ENCODE measurements at regions not wholly inside any gene's neighbourhood (a gene's known extent, or its start where the extent isn't known, plus 50 kb on each side); places are given as distances from the start of the nearest gene placed in this dataset.

GRCh38 chr12:61920230-61920629, 340.0 kb upstream of the USP15 start:
- Mint-ChIP-seq H3K9me3 (peaks cover 18 to 40% (median 26%) of the 10 kb centered on the region in 6 donors), H3K4me3 (no peak overlapping the region), H3K4me1 (no peaks in the 10 kb centered on the region), H3K27me3 (ENCODE audit: low read depth in 3 of 3) (no peaks in the 10 kb centered on the region), H3K36me3 (peaks cover 0 to 4% (median 3%) of the 10 kb centered on the region in 3 donors), H3K27ac (no peak overlapping the region)
- DNase-seq = no peak

GRCh38 chr12:61923152-61923551, 337.1 kb upstream of the USP15 start:
- H3K9me3 Mint-ChIP-seq = peaks cover 27 to 57% (median 43%) of the 10 kb centered on the region in 6 donors
- DNase-seq = no peak

GRCh38 chr12:61934564-61934963, 325.6 kb upstream of the USP15 start:
- no peak overlapping the region for H3K27ac Mint-ChIP-seq
- no peaks in the 10 kb centered on the region for H3K36me3 Mint-ChIP-seq
- no peaks in the 10 kb centered on the region for H3K4me1 Mint-ChIP-seq
- peaks cover 0 to 2% (median 0%) of the 10 kb centered on the region in 3 donors for H3K27me3 Mint-ChIP-seq (ENCODE audit: low read depth in 3 of 3)
- H3K9me3 Mint-ChIP-seq = peaks cover 5 to 40% (median 9%) of the 10 kb centered on the region in 6 donors
- H3K4me3 Mint-ChIP-seq = no peak overlapping the region
- DNase-seq = no peak

More at GRCh38 chr12:61923152-61923551, 337.1 kb upstream of the USP15 start:
- Mint-ChIP-seq H3K27ac (no peak overlapping the region), H3K27me3 (ENCODE audit: low read depth in 3 of 3) (peaks cover 0 to 1% (median 0%) of the 10 kb centered on the region in 3 donors), H3K4me3 (no peak overlapping the region), H3K4me1 (no peaks in the 10 kb centered on the region), H3K36me3 (peaks cover 0 to 4% (median 3%) of the 10 kb centered on the region in 3 donors)

- Mint-ChIP-seq H3K4me3 (no peak overlapping the region), H3K9me3 (peaks cover 6 to 35% (median 13%) of the 10 kb centered on the region in 6 donors), H3K27ac (no peak overlapping the region), H3K27me3 (ENCODE audit: low read depth in 3 of 3) (peaks cover 0 to 2% (median 0%) of the 10 kb centered on the region in 3 donors), H3K36me3 (no peaks in the 10 kb centered on the region), H3K4me1 (no peaks in the 10 kb centered on the region)
- no peak for DNase-seq
Observed at GRCh38 chr12:61939977-61940376, 320.2 kb upstream of the USP15 start.

GRCh38 chr12:61956545-61956944, 303.7 kb upstream of the USP15 start:
- no peak for DNase-seq
- no peaks in the 10 kb centered on the region for H3K27me3 Mint-ChIP-seq (ENCODE audit: low read depth in 3 of 3)
- H3K4me3 Mint-ChIP-seq = no peak overlapping the region
- H3K4me1 Mint-ChIP-seq = no peaks in the 10 kb centered on the region
- no peak overlapping the region for H3K27ac Mint-ChIP-seq
- no peaks in the 10 kb centered on the region for H3K36me3 Mint-ChIP-seq
- H3K9me3 Mint-ChIP-seq = peaks cover 0 to 12% (median 3%) of the 10 kb centered on the region in 6 donors

GRCh38 chr12:61974461-61974860, 285.7 kb upstream of the USP15 start:
- no peak for DNase-seq
- Mint-ChIP-seq H3K27me3 (ENCODE audit: low read depth in 3 of 3) (no peaks in the 10 kb centered on the region), H3K27ac (no peak overlapping the region), H3K4me1 (no peaks in the 10 kb centered on the region), H3K9me3 (peaks cover 2 to 17% (median 4%) of the 10 kb centered on the region in 6 donors), H3K36me3 (no peaks in the 10 kb centered on the region), H3K4me3 (no peak overlapping the region)

GRCh38 chr12:61985830-61986229, 274.4 kb upstream of the USP15 start:
- H3K4me3 Mint-ChIP-seq = no peak overlapping the region
- H3K27ac Mint-ChIP-seq = no peak overlapping the region
- H3K36me3 Mint-ChIP-seq = no peaks in the 10 kb centered on the region
- no peaks in the 10 kb centered on the region for H3K4me1 Mint-ChIP-seq
- peaks cover 0 to 3% (median 1%) of the 10 kb centered on the region in 6 donors for H3K9me3 Mint-ChIP-seq
- H3K27me3 Mint-ChIP-seq (ENCODE audit: low read depth in 3 of 3) = no peaks in the 10 kb centered on the region
- no peak for DNase-seq

GRCh38 chr12:61987173-61987572, 273.0 kb upstream of the USP15 start:
- Mint-ChIP-seq H3K4me3 (no peak overlapping the region), H3K4me1 (no peaks in the 10 kb centered on the region), H3K9me3 (peaks cover 0 to 3% (median under 1%) of the 10 kb centered on the region in 6 donors), H3K36me3 (no peaks in the 10 kb centered on the region), H3K27ac (no peak overlapping the region), H3K27me3 (ENCODE audit: low read depth in 3 of 3) (no peaks in the 10 kb centered on the region)
- no peak for DNase-seq

GRCh38 chr12:61991661-61992060, 268.5 kb upstream of the USP15 start:
- no peaks in the 10 kb centered on the region for H3K4me1 Mint-ChIP-seq
- H3K27me3 Mint-ChIP-seq (ENCODE audit: low read depth in 3 of 3) = no peaks in the 10 kb centered on the region
- no peak for DNase-seq
- no peaks in the 10 kb centered on the region for H3K36me3 Mint-ChIP-seq
- H3K9me3 Mint-ChIP-seq = no peaks in the 10 kb centered on the region
- no peak overlapping the region for H3K27ac Mint-ChIP-seq
- no peak overlapping the region for H3K4me3 Mint-ChIP-seq

GRCh38 chr12:61993734-61994345, 266.4 kb upstream of the USP15 start:
- Mint-ChIP-seq H3K9me3 (peaks cover 0 to 5% (median 1%) of the 10 kb centered on the region in 6 donors), H3K4me3 (no peak overlapping the region), H3K27me3 (ENCODE audit: low read depth in 3 of 3) (no peaks in the 10 kb centered on the region), H3K36me3 (no peaks in the 10 kb centered on the region), H3K4me1 (no peaks in the 10 kb centered on the region), H3K27ac (no peak overlapping the region)
- DNase-seq = no peak

GRCh38 chr12:61996717-61997116, 263.5 kb upstream of the USP15 start:
- Mint-ChIP-seq H3K4me3 (no peak overlapping the region), H3K27ac (no peak overlapping the region), H3K9me3 (peaks cover 0 to 5% (median 1%) of the 10 kb centered on the region in 6 donors), H3K4me1 (no peaks in the 10 kb centered on the region), H3K27me3 (ENCODE audit: low read depth in 3 of 3) (no peaks in the 10 kb centered on the region), H3K36me3 (no peaks in the 10 kb centered on the region)
- DNase-seq = no peak

- Mint-ChIP-seq H3K27me3 (ENCODE audit: low read depth in 3 of 3) (no peaks in the 10 kb centered on the region), H3K36me3 (no peaks in the 10 kb centered on the region), H3K9me3 (peaks cover 0 to 5% (median 1%) of the 10 kb centered on the region in 6 donors), H3K27ac (no peak overlapping the region), H3K4me3 (no peak overlapping the region), H3K4me1 (no peaks in the 10 kb centered on the region)
- no peak for DNase-seq
Observed at GRCh38 chr12:61998791-61999190, 261.4 kb upstream of the USP15 start.

GRCh38 chr12:61999311-61999710, 260.9 kb upstream of the USP15 start:
- no peaks in the 10 kb centered on the region for H3K27me3 Mint-ChIP-seq (ENCODE audit: low read depth in 3 of 3)
- H3K36me3 Mint-ChIP-seq = no peaks in the 10 kb centered on the region
- no peak overlapping the region for H3K4me3 Mint-ChIP-seq
- H3K27ac Mint-ChIP-seq = no peak overlapping the region
- H3K9me3 Mint-ChIP-seq = peaks cover 0 to 5% (median 1%) of the 10 kb centered on the region in 6 donors
- DNase-seq = no peak
- no peaks in the 10 kb centered on the region for H3K4me1 Mint-ChIP-seq

GRCh38 chr12:62001424-62001823, 258.8 kb upstream of the USP15 start:
- no peaks in the 10 kb centered on the region for H3K27me3 Mint-ChIP-seq (ENCODE audit: low read depth in 3 of 3)
- peaks cover 0 to 5% (median 1%) of the 10 kb centered on the region in 6 donors for H3K9me3 Mint-ChIP-seq
- no peaks in the 10 kb centered on the region for H3K36me3 Mint-ChIP-seq
- DNase-seq = no peak
- no peak overlapping the region for H3K27ac Mint-ChIP-seq
- H3K4me3 Mint-ChIP-seq = no peak overlapping the region
- no peaks in the 10 kb centered on the region for H3K4me1 Mint-ChIP-seq

- Mint-ChIP-seq H3K27me3 (ENCODE audit: low read depth in 3 of 3) (no peaks in the 10 kb centered on the region), H3K4me1 (no peaks in the 10 kb centered on the region), H3K27ac (no peak overlapping the region), H3K4me3 (no peak overlapping the region), H3K9me3 (peaks cover 0 to 2% (median 0%) of the 10 kb centered on the region in 6 donors), H3K36me3 (no peaks in the 10 kb centered on the region)
- DNase-seq = no peak
Observed at GRCh38 chr12:62003226-62003625, 257.0 kb upstream of the USP15 start.

All from immature natural killer cell (primary cell).